ENCODE measurements at regions not wholly inside any gene's neighbourhood (a gene's known extent, or its start where the extent isn't known, plus 50 kb on each side); places are given as distances from the start of the nearest gene placed in this dataset.

DNA sequence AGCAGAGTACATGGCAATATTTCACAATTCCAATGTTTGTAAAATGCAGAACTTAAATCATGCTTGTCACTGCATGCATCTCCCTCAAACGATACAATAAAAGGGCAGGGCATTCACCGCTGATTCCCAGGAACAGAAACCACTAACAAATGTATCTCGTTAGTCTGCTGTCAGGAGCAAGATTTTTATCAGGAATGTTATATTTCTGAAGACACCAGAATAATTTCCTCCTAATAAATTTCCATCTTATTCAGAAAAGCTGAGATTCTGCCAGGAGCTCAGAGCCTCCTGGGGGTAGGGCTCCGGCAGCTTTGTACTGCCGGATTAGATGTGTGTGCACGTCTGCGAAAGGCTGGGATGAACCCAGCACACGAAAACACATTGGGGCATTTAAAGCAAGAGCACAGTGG lies 54.0 kb upstream of the LDB2 start:
- no peak overlapping the region for H3K9ac ChIP-seq (ENCODE audit: control insufficient read depth, insufficient read depth, low read length)
- H4K20me1 ChIP-seq (ENCODE audit: control insufficient read depth, insufficient read depth) = no peaks in the 10 kb centered on the region
- H2AFZ ChIP-seq (ENCODE audit: control insufficient read depth, low read depth, low read length) = no peak overlapping the region
- BruUV-seq (replicated peaks) = no TSS peak
- H3K4me2 ChIP-seq (ENCODE audit: control insufficient read depth, insufficient read depth) = no peak overlapping the region
- no peak overlapping the region for H3K27ac ChIP-seq (ENCODE audit: control insufficient read depth, insufficient read depth)
- ChIA-PET POLR2A (no interaction called here), CTCF (no interaction called here), RAD21 (ENCODE audit: unreplicated experiment) (no interaction called here), SMC1A (ENCODE audit: uncharacterized antibody, unreplicated experiment) (interaction anchor here (1.1 kb wide), 1 partner anchor 31 kb away, joined by 3 read pairs; no protein-coding TSS in a partner anchor)
- DNase-seq (ENCODE audit: low read depth, low spot score) = no peak
- no peaks in the 10 kb centered on the region for H3K9me3 ChIP-seq (replicated peaks; ENCODE audit: control insufficient read depth, insufficient read depth, low read length)
- intact Hi-C loops (cut with micrococcal nuclease; ENCODE audit: unreplicated experiment) (no loop called here), in situ Hi-C loops (cut with MboI) (no loop called here)
- no peaks in the 10 kb centered on the region for H3K4me1 ChIP-seq (ENCODE audit: control insufficient read depth, insufficient read depth, low read length)
- no peak for FAIRE-seq
- no peak overlapping the region for H3K4me3 ChIP-seq
- no peaks in the 10 kb centered on the region for H3K79me2 ChIP-seq (ENCODE audit: control insufficient read depth, insufficient read depth, low read length)
- no peak for ATAC-seq
- WGBS (ENCODE audit: insufficient coverage, insufficient replicate concordance, low lambda C conversion rate, missing lambda C conversion rate) = 15% methylated on average over 8 of the region's 8 CpGs
- H3K36me3 ChIP-seq (ENCODE audit: control insufficient read depth in 2 of 2, insufficient read depth in 2 of 2, low read length in 1 of 2) = no peaks in the 10 kb centered on the region
- TF ChIP-seq JUNB (IDR thresholded peaks at IDR 0.05) (no peak), TCF7 (IDR thresholded peaks at IDR 0.05; ENCODE audit: borderline replicate concordance) (no peak), SMC3 (IDR thresholded peaks at IDR 0.05; ENCODE audit: borderline replicate concordance, low read length) (no peak), YBX1 (IDR thresholded peaks at IDR 0.05) (no peak), HSF1 (IDR thresholded peaks at IDR 0.05; ENCODE audit: low read depth, low read length) (no peak), POLR2A (IDR thresholded peaks at IDR 0.05; ENCODE audit: low read depth, low read length) (no peak), GABPA (IDR thresholded peaks at IDR 0.05; ENCODE audit: low read depth) (no peak), TBL1XR1 (IDR thresholded peaks at IDR 0.05; ENCODE audit: low read depth, low read length) (no peak), SPI1 (IDR thresholded peaks at IDR 0.05; ENCODE audit: borderline replicate concordance, insufficient read depth, low read depth, low read length) (no peak), ZNF622 (IDR thresholded peaks at IDR 0.05) (no peak), PBX3 (IDR thresholded peaks at IDR 0.05; ENCODE audit: insufficient replicate concordance, low read depth, low read length) (no peak), NFXL1 (IDR thresholded peaks at IDR 0.05; ENCODE audit: borderline replicate concordance) (no peak), SREBF2 (IDR thresholded peaks at IDR 0.05; ENCODE audit: low read length) (no peak), SIN3A (IDR thresholded peaks at IDR 0.05; ENCODE audit: low read depth, low read length) (no peak), SMARCA5 (IDR thresholded peaks at IDR 0.05) (no peak), EGR1 (IDR thresholded peaks at IDR 0.05; ENCODE audit: borderline replicate concordance in 1 of 2, low read depth in 2 of 2, low read length in 2 of 2) (no peak), RCOR1 (conservative IDR thresholded peaks at IDR 0.05; ENCODE audit: low read depth, low read length) (no peak)
- TF ChIP-seq, protein P1, sequence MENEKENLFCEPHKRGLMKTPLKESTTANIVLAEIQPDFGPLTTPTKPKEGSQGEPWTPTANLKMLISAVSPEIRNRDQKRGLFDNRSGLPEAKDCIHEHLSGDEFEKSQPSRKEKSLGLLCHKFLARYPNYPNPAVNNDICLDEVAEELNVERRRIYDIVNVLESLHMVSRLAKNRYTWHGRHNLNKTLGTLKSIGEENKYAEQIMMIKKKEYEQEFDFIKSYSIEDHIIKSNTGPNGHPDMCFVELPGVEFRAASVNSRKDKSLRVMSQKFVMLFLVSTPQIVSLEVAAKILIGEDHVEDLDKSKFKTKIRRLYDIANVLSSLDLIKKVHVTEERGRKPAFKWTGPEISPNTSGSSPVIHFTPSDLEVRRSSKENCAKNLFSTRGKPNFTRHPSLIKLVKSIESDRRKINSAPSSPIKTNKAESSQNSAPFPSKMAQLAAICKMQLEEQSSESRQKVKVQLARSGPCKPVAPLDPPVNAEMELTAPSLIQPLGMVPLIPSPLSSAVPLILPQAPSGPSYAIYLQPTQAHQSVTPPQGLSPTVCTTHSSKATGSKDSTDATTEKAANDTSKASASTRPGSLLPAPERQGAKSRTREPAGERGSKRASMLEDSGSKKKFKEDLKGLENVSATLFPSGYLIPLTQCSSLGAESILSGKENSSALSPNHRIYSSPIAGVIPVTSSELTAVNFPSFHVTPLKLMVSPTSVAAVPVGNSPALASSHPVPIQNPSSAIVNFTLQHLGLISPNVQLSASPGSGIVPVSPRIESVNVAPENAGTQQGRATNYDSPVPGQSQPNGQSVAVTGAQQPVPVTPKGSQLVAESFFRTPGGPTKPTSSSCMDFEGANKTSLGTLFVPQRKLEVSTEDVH (IDR thresholded peaks at IDR 0.05; ENCODE audit: low read depth, partially characterized antibody) = no peak
- TF ChIP-seq, protein P2, sequence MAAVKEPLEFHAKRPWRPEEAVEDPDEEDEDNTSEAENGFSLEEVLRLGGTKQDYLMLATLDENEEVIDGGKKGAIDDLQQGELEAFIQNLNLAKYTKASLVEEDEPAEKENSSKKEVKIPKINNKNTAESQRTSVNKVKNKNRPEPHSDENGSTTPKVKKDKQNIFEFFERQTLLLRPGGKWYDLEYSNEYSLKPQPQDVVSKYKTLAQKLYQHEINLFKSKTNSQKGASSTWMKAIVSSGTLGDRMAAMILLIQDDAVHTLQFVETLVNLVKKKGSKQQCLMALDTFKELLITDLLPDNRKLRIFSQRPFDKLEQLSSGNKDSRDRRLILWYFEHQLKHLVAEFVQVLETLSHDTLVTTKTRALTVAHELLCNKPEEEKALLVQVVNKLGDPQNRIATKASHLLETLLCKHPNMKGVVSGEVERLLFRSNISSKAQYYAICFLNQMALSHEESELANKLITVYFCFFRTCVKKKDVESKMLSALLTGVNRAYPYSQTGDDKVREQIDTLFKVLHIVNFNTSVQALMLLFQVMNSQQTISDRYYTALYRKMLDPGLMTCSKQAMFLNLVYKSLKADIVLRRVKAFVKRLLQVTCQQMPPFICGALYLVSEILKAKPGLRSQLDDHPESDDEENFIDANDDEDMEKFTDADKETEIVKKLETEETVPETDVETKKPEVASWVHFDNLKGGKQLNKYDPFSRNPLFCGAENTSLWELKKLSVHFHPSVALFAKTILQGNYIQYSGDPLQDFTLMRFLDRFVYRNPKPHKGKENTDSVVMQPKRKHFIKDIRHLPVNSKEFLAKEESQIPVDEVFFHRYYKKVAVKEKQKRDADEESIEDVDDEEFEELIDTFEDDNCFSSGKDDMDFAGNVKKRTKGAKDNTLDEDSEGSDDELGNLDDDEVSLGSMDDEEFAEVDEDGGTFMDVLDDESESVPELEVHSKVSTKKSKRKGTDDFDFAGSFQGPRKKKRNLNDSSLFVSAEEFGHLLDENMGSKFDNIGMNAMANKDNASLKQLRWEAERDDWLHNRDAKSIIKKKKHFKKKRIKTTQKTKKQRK (IDR thresholded peaks at IDR 0.05; ENCODE audit: low read depth, low read length) = no peak
- no peaks in the 10 kb centered on the region for H3K27me3 ChIP-seq (replicated peaks in 1 of 2; ENCODE audit: control insufficient read depth in 2 of 2, insufficient read depth in 2 of 2, low read length in 1 of 2)
